ENCODE measurements at regions not wholly inside any gene's neighbourhood (a gene's known extent, or its start where the extent isn't known, plus 50 kb on each side); places are given as distances from the start of the nearest gene placed in this dataset.

GRCh38 chr3:177916461-177916860 is 619.8 kb upstream of the KCNMB2 start:
- peaks cover under 1% of the 10 kb centered on the region for H3K36me3 Mint-ChIP-seq (ENCODE audit: low read depth)

GRCh38 chr3:177917234-177917861 is 618.9 kb upstream of the KCNMB2 start:
- no peaks in the 10 kb centered on the region for H3K27me3 Mint-ChIP-seq (ENCODE audit: low read depth)
- H3K36me3 Mint-ChIP-seq (ENCODE audit: low read depth): no peaks in the 10 kb centered on the region
- H3K9me3 Mint-ChIP-seq: peaks cover 13% of the 10 kb centered on the region
- TF ChIP-seq CTCF (IDR thresholded peaks at IDR 0.05; ENCODE audit: unreplicated experiment in 3 of 3): no peak
- no peak overlapping the region for H3K27ac Mint-ChIP-seq
- no peak overlapping the region for H3K4me3 Mint-ChIP-seq
- H3K4me1 Mint-ChIP-seq: no peaks in the 10 kb centered on the region

More at GRCh38 chr3:177916461-177916860, 619.8 kb upstream of the KCNMB2 start:
- Mint-ChIP-seq H3K4me3 (no peak overlapping the region), H3K27me3 (ENCODE audit: low read depth) (no peaks in the 10 kb centered on the region), H3K4me1 (no peaks in the 10 kb centered on the region), H3K9me3 (peaks cover 18% of the 10 kb centered on the region), H3K27ac (no peak overlapping the region)
- TF ChIP-seq CTCF (IDR thresholded peaks at IDR 0.05; ENCODE audit: unreplicated experiment in 3 of 3): no peak

GRCh38 chr3:177921153-177921552 is 615.1 kb upstream of the KCNMB2 start:
- H3K9me3 Mint-ChIP-seq: peaks cover 8% of the 10 kb centered on the region
- H3K27me3 Mint-ChIP-seq (ENCODE audit: low read depth): peaks cover 4% of the 10 kb centered on the region
- H3K27ac Mint-ChIP-seq: no peak overlapping the region
- no peak for TF ChIP-seq CTCF (IDR thresholded peaks at IDR 0.05; ENCODE audit: unreplicated experiment in 3 of 3)
- H3K4me1 Mint-ChIP-seq: no peaks in the 10 kb centered on the region
- H3K36me3 Mint-ChIP-seq (ENCODE audit: low read depth): peaks cover 3% of the 10 kb centered on the region
- no peak overlapping the region for H3K4me3 Mint-ChIP-seq

GRCh38 chr3:177924261-177924660 is 612.0 kb upstream of the KCNMB2 start:
- Mint-ChIP-seq H3K27ac (no peak overlapping the region), H3K4me1 (peaks cover 7% of the 10 kb centered on the region), H3K4me3 (no peak overlapping the region), H3K9me3 (peaks cover 8% of the 10 kb centered on the region), H3K36me3 (ENCODE audit: low read depth) (peaks cover 3% of the 10 kb centered on the region), H3K27me3 (ENCODE audit: low read depth) (peaks cover 4% of the 10 kb centered on the region)
- TF ChIP-seq CTCF (IDR thresholded peaks at IDR 0.05; ENCODE audit: unreplicated experiment in 3 of 3): no peak

- Mint-ChIP-seq H3K4me1 (peaks cover 14% of the 10 kb centered on the region), H3K9me3 (peaks cover 6% of the 10 kb centered on the region), H3K4me3 (no peak overlapping the region), H3K36me3 (ENCODE audit: low read depth) (peaks cover 8% of the 10 kb centered on the region), H3K27me3 (ENCODE audit: low read depth) (peaks cover 7% of the 10 kb centered on the region), H3K27ac (no peak overlapping the region)
- TF ChIP-seq CTCF (IDR thresholded peaks at IDR 0.05; ENCODE audit: unreplicated experiment in 3 of 3): no peak
These were observed 607.9 kb upstream of the KCNMB2 start for GRCh38 chr3:177928172-177928873.

GRCh38 chr3:177929310-177929709 is 606.9 kb upstream of the KCNMB2 start:
- Mint-ChIP-seq H3K9me3 (no peaks in the 10 kb centered on the region), H3K27me3 (ENCODE audit: low read depth) (peaks cover 7% of the 10 kb centered on the region), H3K27ac (no peak overlapping the region), H3K36me3 (ENCODE audit: low read depth) (peaks cover 6% of the 10 kb centered on the region), H3K4me3 (no peak overlapping the region), H3K4me1 (peaks cover 21% of the 10 kb centered on the region)
- TF ChIP-seq CTCF (IDR thresholded peaks at IDR 0.05; ENCODE audit: unreplicated experiment in 3 of 3): no peak

All from nephron (organoid).